Skeletal muscle cell (primary cell): ENCODE measurements at regions not wholly inside any gene's neighbourhood (a gene's known extent, or its start where the extent isn't known, plus 50 kb on each side); places are given as distances from the start of the nearest gene placed in this dataset.
"Not testable (repeated sequence)": the region's sequence is repeated elsewhere in the genome, so short reads cannot be mapped to it uniquely, and the experiment has no call there.

Source experiments
- DNase-seq: peaks from one replicate; pipeline ENCODE4 v3.0.0-alpha.2; 2010; ENCODE audit warnings: low read depth
- H3K4me3 ChIP-seq: 2 replicates; pipeline ENCODE4 v1.5.1; 2011; ENCODE audit warnings: low read depth, mild to moderate bottlenecking, control low read depth, low read length, moderate library complexity

DNA sequence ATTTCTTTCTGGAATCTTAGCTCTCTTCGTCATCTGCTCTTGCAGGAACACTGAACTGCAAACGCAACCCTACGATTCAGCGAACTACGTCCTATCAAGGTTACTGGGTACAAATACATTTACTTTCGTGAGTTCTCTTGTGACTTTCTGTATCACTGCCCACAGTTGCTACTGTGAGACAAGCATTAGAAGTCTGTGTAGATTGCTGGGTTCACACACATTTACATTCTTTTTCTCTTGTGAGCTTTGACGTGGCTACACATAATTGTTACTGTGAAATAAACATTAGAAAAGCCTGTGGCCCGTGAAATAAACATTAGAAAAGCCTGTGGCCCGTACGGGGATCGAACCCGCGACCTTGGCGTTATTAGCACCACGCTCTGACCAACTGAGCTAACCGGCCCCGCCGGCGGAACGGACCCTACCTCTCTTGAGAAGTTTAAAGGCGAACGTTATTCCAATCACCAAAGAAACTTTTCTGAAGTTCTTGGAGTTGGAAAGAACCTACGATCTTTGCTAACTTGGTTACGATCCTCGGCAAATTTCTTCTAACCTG, 61.2 kb upstream of the ZNF322 start:
- DNase-seq, H3K4me3 ChIP-seq: not testable (repeated sequence)

GRCh38 chr6:26730019-26730766, 70.6 kb upstream of the ZNF322 start:
- not testable (repeated sequence) for H3K4me3 ChIP-seq, DNase-seq

DNA sequence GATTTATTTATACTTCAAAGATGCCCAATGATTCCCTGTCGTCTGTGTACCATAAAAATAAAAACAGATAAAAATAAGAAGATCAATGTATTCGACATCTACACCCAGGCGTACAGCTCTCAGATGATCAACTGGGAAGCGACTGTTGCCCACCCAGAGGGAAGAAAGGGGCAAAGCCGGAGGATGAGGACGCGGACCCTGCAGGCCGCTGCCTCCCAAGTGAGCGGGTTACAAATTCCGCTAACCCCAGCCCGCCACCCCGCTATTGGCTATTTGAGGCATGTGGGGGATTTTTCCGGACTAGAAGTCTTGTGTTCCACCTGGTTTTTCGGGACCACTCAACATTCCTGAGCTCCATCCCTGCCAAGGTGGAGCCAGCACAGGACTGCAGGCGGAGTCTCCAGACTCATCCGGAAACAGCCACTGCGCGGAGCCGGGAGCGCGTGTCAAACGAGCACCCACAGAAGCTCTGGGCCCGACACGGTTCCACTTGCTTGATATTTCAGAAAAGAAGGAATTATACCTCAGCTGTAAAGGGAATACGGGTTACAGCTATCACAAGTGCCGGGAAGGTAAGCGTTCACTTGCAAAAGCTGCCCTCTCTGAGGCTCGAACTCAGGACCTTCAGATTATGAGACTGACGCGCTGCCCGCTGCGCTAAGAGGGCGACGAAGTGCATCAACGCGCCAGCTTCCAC, 75.4 kb upstream of the ZNF322 start:
- not testable (repeated sequence) for DNase-seq, H3K4me3 ChIP-seq

GRCh38 chr6:26739811-26740210, 80.3 kb upstream of the ZNF322 start:
- H3K4me3 ChIP-seq = no peak overlapping the region
- no peak for DNase-seq

DNA sequence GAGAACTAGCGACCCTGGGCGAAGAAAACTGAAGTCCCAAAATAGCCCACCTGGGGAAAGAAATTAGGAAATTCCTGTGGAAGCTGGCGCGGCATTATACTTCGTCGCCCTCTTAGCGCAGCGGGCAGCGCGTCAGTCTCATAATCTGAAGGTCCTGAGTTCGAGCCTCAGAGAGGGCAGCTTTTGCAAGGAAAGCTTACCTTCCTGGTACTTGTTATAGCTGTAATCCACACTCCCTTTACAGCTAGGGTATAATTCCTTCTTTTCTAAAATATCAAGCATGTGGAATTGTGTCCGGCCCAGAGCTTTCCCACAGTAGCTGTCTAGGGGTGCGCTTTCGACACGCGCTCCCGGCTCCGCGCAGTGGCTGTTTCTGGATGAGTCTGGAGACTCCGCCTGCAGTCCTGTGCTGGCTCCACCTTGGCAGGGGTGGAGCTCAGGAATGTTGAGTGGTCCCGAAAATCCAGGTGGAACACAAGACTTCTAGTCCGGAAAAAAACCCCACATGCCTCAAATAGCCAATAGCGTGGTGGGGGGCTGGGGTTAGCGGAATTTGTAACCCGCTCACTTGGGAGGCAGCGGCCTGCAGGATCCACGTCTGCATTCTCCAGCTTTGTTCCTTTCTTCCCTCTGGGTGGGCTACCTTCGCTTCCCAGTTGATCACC, 83.7 kb upstream of the ZNF322 start:
- peak; percentile 20 for DNase-seq
- H3K4me3 ChIP-seq = peak overlapping the region; percentile 19

DNA sequence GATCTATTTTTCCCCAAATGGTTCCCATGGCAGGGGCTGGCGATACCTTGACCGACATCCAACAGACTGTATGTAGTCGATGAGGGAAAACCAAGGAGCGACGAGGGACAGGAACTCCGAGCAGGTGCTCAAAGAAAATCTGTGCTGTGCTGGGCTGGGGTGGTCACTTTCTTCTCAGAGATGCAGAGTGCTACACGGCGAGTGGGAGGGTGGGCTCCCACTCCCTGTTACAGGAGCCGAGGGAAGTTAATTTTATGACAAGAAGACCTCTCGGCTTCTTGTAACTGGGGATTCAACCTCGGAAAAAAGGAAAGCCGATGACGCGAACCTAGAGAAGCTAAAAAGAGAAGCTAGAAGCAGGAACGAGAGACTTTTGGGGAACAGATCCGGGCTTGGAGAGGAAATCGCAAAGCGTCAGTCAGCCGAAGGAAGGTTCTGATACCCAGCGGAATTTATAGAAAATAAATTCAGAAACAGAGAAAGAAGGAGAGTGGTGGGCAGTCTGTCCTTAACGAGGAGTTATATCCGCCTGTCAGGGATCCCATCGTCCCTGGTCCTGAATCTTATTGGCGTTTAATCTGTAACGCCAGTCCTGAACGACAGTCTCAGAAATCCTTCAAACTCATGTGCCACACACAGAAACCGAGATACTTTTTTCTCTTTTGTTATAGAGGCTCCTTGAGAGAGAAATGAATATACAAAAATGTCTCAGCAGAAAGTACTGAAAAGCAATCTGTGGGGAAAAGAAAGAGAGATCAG, 84.6 kb upstream of the ZNF322 start:
- H3K4me3 ChIP-seq = peak overlapping the region; percentile 28
- no peak for DNase-seq

- DNase-seq, H3K4me3 ChIP-seq: not testable (repeated sequence)
Observed at GRCh38 chr6:26744837-26745282, 85.3 kb upstream of the ZNF322 start.

DNA sequence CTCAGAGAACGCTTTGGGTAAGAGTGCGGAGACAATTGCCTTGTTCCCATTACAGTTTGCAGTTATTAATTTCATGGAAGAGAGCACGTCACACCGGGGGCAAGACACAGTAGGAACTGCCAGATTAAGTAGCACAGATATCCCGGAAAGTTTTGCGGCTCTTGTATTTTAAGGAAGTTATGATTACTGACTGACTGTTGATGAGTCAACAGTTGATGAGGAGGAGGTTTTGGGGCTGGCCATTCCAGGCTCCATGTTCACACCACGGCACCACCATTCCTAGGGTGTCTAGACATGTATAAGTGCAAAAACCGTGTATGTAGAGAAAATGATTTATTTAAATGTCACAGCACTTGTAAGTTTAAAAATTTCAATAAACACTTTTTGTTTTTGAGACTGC, 86.4 kb upstream of the ZNF322 start:
- not testable (repeated sequence) for DNase-seq, H3K4me3 ChIP-seq

DNA sequence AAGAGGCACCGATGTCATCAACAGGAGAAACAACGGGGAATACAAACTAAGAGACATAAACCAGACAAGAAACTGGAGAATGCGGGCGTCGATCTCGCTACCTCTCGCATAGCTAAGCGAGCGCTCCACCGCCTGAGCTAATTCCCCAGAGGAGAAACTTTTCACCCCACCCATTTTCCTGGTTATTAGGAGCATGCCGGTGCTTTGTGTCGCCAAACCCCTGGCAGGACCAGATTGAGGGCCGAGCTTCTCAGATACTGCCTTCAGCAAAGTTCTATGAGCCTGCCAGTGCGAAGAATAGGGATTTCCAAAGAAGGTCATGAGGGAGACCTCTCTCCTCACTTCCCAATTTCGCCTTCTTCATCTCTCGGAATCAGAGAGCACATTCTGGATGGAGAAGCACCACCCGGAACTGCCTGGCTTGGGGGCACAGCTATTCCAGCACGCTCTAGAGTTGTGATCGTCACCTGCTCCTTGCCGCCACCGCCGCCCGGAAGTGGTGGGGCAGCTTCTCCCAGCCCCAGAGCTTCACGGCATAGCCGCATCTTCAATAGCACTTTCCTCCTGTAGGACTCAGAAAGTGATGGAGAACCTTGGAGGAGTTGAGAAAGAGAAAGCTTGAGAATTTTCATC, 89.7 kb upstream of the ZNF322 start:
- H3K4me3 ChIP-seq, DNase-seq: not testable (repeated sequence)

- not testable (repeated sequence) for H3K4me3 ChIP-seq, DNase-seq
Observed at GRCh38 chr6:26749759-26750126, 90.2 kb upstream of the ZNF322 start.

- H3K4me3 ChIP-seq = no peak overlapping the region
- no peak for DNase-seq
Observed at GRCh38 chr6:26754212-26754611, 94.7 kb upstream of the ZNF322 start.

- not testable (repeated sequence) for DNase-seq
- H3K4me3 ChIP-seq = peak overlapping the region; percentile 17
Observed at GRCh38 chr6:26754801-26755200, 95.3 kb upstream of the ZNF322 start.

- H3K4me3 ChIP-seq = peak overlapping the region; percentile 31
- peak; percentile 14 for DNase-seq
Observed at GRCh38 chr6:26756067-26756805, 96.7 kb upstream of the ZNF322 start.

GRCh38 chr6:26766203-26766902, 106.8 kb upstream of the ZNF322 start:
- H3K4me3 ChIP-seq, DNase-seq: not testable (repeated sequence)

DNA sequence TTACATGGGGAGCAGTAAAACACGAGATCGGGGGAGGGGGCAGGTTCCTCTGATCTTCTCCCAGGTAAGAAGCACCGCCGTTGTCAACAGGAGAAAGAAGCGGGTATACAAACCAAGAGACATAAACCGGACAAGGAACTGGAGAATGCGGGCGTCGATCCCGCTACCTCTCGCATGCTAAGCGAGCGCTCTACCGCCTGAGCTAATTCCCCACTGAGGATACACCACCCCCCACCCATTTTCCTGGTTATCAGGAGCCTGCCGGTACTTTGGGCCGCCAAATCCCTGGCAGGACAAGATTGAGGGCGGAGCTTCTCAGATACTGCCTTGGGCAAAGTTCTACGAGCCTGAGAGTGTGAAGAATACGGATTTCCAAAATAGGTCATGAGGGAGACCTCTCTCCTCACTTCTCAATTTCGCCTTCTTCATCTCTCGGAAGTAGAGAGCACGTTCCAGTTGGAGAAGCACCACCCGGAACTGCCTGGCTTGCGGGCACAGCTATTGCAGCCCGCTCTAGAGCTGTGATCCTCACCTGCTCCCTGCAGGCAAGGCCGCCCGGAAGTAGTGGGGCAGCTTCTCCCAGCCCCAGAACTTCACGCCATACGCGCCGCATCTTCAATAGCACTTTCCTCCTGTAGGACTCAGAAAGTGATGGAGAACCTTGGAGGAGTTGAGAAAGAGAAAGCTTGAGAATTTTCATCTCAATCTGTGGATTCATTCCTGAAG, 111.6 kb upstream of the ZNF322 start:
- DNase-seq, H3K4me3 ChIP-seq: not testable (repeated sequence)

DNA sequence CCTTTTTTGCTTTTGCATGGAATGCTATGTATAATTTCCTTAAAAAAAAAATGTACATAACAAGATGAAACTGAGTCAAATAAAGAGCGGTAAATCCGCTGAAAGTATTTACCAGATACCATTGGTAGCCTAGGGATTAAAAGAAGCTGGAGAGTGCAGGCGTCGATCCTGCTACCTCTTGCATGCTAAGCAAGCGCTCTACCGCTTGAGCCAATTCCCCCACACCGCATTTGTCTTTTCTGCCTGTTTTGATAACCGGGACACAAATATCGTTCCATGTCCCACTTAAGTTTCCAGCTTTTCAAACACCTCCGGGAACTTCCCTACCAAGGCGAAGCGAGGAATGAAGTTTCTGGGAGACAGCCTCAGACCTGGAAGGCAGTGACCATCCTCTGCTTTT, 113.9 kb upstream of the ZNF322 start:
- not testable (repeated sequence) for DNase-seq, H3K4me3 ChIP-seq

DNA sequence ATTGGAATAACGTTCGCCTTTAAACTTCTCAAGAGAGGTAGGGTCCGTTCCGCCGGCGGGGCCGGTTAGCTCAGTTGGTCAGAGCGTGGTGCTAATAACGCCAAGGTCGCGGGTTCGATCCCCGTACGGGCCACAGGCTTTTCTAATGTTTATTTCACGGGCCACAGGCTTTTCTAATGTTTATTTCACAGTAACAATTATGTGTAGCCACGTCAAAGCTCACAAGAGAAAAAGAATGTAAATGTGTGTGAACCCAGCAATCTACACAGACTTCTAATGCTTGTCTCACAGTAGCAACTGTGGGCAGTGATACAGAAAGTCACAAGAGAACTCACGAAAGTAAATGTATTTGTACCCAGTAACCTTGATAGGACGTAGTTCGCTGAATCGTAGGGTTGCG, 121.0 kb upstream of the ZNF322 start:
- not testable (repeated sequence) for DNase-seq, H3K4me3 ChIP-seq
